ENCODE measurements at regions not wholly inside any gene's neighbourhood (a gene's known extent, or its start where the extent isn't known, plus 50 kb on each side); places are given as distances from the start of the nearest gene placed in this dataset.

DNA sequence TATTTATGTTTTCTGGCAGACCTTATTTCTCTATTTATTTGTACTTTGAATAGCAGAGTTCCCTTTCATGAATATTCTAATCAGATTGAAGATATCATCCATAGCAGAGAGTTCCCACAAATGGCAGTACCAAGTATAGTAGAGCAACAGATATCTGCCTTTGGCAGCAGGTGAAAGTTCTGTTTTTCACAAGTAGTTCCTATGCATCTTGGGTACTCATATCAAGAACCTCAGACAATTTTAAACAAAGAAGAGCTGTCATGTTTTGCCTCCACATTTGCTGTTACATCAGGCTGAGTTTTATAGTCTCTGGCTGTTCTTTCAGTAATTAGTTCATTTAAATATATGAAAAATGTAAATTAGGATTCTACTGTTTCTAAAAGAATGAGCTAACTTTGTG lies 252.0 kb downstream of the KCNC2 start:
- intact Hi-C loops (cut with DNase I, micrococcal nuclease), result no loop called here
- ATAC-seq (no peak), DNase-seq (no peak)

DNA sequence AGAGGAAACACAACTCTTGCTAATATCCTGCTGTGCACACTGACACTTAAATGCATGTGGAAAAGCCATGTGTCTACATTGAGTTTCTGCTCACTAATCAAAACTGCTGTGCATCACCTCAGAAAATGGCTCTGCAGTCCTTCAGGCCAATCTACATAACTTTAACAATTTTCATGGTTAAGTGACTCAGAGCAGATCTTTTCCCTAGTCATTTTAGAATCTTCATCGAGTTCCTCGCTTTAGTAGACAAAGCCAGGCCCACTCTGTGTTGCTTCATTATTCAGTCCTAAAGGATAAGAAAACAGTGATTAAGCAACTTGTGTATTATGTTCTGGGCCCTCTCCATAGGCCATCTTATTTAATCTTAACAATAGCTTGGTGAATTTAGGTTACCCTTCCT lies 250.0 kb downstream of the KCNC2 start:
- ATAC-seq, result no peak
- DNase-seq, result no peak
- intact Hi-C loops (cut with DNase I, micrococcal nuclease), result no loop called here

- DNase-seq (no peak), ATAC-seq (no peak)
- intact Hi-C loops (cut with DNase I, micrococcal nuclease), result no loop called here
These were observed 246.3 kb downstream of the KCNC2 start for GRCh38 chr12:74963304-74963703.

- DNase-seq, result no peak
- intact Hi-C loops (cut with DNase I, micrococcal nuclease), result no loop called here
- ATAC-seq, result no peak
These were observed 245.7 kb downstream of the KCNC2 start for GRCh38 chr12:74963867-74964331.

DNA sequence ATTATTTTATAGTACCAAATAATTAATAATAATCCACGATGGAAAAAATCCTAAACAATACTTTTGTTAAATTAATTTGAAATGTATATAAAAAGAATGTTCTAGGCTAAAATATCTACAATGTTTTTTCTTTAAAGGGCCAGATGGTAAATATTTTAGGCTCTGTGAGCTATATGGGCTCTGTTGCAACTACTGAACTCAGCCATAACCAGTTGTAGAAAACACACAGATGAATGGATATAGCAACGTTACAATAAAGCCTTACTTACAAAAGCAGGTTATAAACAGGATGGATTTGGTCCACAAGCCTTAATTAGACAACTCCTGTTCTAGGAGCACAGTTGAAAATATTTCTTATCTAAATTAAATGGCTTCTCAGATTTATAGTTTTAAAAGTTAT lies 245.2 kb downstream of the KCNC2 start:
- no peak for DNase-seq
- no peak for ATAC-seq
- intact Hi-C loops (cut with DNase I, micrococcal nuclease), result no loop called here

GRCh38 chr12:74971201-74971600 lies 238.4 kb downstream of the KCNC2 start:
- no peak for DNase-seq
- intact Hi-C loops (cut with DNase I, micrococcal nuclease), result no loop called here
- ATAC-seq, result no peak

- intact Hi-C loops (cut with DNase I, micrococcal nuclease), result no loop called here
- ATAC-seq, result no peak
- no peak for DNase-seq
These were observed 231.7 kb downstream of the KCNC2 start for GRCh38 chr12:74977832-74978481.

- DNase-seq (peak in 1 of 2 donors; percentile 30), ATAC-seq (peak; percentile 75)
- intact Hi-C loops (cut with DNase I, micrococcal nuclease), result no loop called here
These were observed 229.1 kb downstream of the KCNC2 start for GRCh38 chr12:74980510-74980909.

DNA sequence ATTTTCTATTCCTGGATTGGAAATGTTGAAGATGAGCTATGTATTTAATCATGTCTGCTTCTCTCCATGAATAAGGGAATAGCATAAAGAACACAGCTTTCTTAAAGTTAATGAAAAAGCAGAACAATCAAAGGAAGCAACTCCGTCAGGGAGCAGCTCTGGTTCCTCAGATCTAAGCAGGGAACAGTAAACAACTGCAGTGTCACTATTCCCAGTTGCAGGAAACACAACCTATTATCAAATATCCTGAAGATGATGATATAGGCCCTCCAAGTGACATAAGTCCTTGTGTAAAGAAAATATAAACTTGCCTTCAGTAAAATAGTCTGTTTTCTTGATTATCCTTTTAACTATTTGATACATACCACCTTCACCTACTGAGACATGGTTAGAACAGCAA lies 228.1 kb downstream of the KCNC2 start:
- intact Hi-C loops (cut with DNase I, micrococcal nuclease), result no loop called here
- no peak for DNase-seq
- ATAC-seq, result no peak

GRCh38 chr12:74983917-74984316 lies 225.7 kb downstream of the KCNC2 start:
- DNase-seq (no peak), ATAC-seq (peak; percentile 66)

GRCh38 chr12:74984631-74985030 lies 225.0 kb downstream of the KCNC2 start:
- DNase-seq (peak in 1 of 2 donors; percentile 5), ATAC-seq (peak; percentile 22)
- intact Hi-C loops (cut with DNase I, micrococcal nuclease), result no loop called here

More at GRCh38 chr12:74983917-74984316, 225.7 kb downstream of the KCNC2 start:
- intact Hi-C loops (cut with DNase I, micrococcal nuclease), result no loop called here

- peak in 1 of 2 donors; percentile 2 for DNase-seq
- no peak for ATAC-seq
These were observed 224.2 kb downstream of the KCNC2 start for GRCh38 chr12:74985293-74985985.

DNA sequence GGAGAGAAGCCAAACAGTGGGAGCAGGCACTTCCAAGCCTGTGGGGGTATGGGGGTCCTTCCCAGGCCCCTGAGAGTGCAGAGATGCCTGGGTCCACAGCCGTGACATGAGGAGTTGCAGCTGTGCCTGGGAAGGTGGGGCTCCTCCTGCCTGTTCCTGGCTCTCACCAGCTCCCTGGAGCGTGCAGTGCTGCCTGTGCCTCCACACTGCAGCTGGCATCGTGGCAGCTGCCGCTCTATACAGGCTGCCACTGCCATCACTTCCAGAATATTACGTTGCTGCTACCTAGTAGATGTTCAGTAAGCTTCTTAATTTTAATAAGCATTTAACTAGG lies 223.7 kb downstream of the KCNC2 start:
- no peak for DNase-seq
- intact Hi-C loops (cut with DNase I, micrococcal nuclease), result no loop called here
- no peak for ATAC-seq

More at GRCh38 chr12:74985293-74985985, 224.2 kb downstream of the KCNC2 start:
- intact Hi-C loops (cut with DNase I, micrococcal nuclease), result no loop called here

- intact Hi-C loops (cut with DNase I, micrococcal nuclease), result no loop called here
- ATAC-seq (no peak), DNase-seq (no peak)
These were observed 221.5 kb downstream of the KCNC2 start for GRCh38 chr12:74988156-74988555.
